HAP-1 (cell line): ENCODE measurements at regions not wholly inside any gene's neighbourhood (a gene's known extent, or its start where the extent isn't known, plus 50 kb on each side); places are given as distances from the start of the nearest gene placed in this dataset.
"Not testable (repeated sequence)": the region's sequence is repeated elsewhere in the genome, so short reads cannot be mapped to it uniquely, and the experiment has no call there.

Source experiments
- DNase-seq, 2 experiments: peaks; one replicate each; pipeline ENCODE4 v3.0.0-alpha.2; 2016 to 2020; ENCODE audit warnings: low spot score in 2 of 2
- H3K27me3 ChIP-seq: fragments of 250-450 bp; sonication (Bioruptor Pico); 2 replicates; pipeline ENCODE4 v1.5.1; 2020; ENCODE audit warnings: low read depth, mild to moderate bottlenecking, moderate library complexity
- H3K36me3 ChIP-seq: fragments of 250-450 bp; sonication (Bioruptor Pico); replicated peaks from 2 replicates; pipeline ENCODE4 v1.5.1; 2020; ENCODE audit warnings: mild to moderate bottlenecking
- H3K4me1 ChIP-seq: fragments of 250-450 bp; sonication (Bioruptor Pico); 2 replicates; pipeline ENCODE4 v1.5.1; 2020; ENCODE audit warnings: mild to moderate bottlenecking
- H3K4me3 ChIP-seq: fragments of 250-450 bp; sonication (Bioruptor Pico); 2 replicates; pipeline ENCODE4 v1.5.1; 2020; ENCODE audit warnings: mild to moderate bottlenecking, moderate library complexity
- H3K9me3 ChIP-seq: fragments of 250-450 bp; sonication (Bioruptor Pico); 2 replicates; pipeline ENCODE4 v1.5.1; 2020; ENCODE audit warnings: mild to moderate bottlenecking, moderate library complexity
- in situ Hi-C: fragments of 300-500 bp; cut with MboI; formaldehyde crosslinking; loops from 3 replicates; pipeline ENCODE4 v1.14.3; 2020; ENCODE audit warnings: low sequenced_read_pairs, inconsistent platforms, mixed read lengths

- H3K9me3 ChIP-seq, in situ Hi-C loops, H3K36me3 ChIP-seq, DNase-seq, H3K27me3 ChIP-seq, H3K4me1 ChIP-seq, H3K4me3 ChIP-seq: not testable (repeated sequence)
Measured at GRCh38 chr7:10533429-10533828, 440.2 kb upstream of the PHF14 start.

- Histone ChIP-seq H3K4me3 (no peak overlapping the region), H3K36me3 (no peaks in the 10 kb centered on the region), H3K9me3 (no peaks in the 10 kb centered on the region), H3K27me3 (no peaks in the 10 kb centered on the region), H3K4me1 (no peaks in the 10 kb centered on the region)
- in situ Hi-C loops, result no loop called here
- no peak for DNase-seq
Measured at GRCh38 chr7:10536561-10536960, 437.1 kb upstream of the PHF14 start.

GRCh38 chr7:10537764-10538163 lies 435.9 kb upstream of the PHF14 start:
- in situ Hi-C loops, result no loop called here
- Histone ChIP-seq H3K4me1 (no peaks in the 10 kb centered on the region), H3K4me3 (no peak overlapping the region), H3K36me3 (no peaks in the 10 kb centered on the region), H3K9me3 (no peaks in the 10 kb centered on the region), H3K27me3 (no peaks in the 10 kb centered on the region)
- DNase-seq, result no peak

- no peaks in the 10 kb centered on the region for H3K36me3 ChIP-seq
- no peak for DNase-seq
- H3K4me1 ChIP-seq, result no peaks in the 10 kb centered on the region
- in situ Hi-C loops, result no loop called here
- H3K4me3 ChIP-seq, result no peak overlapping the region
- no peaks in the 10 kb centered on the region for H3K27me3 ChIP-seq
- H3K9me3 ChIP-seq, result no peaks in the 10 kb centered on the region
Measured at GRCh38 chr7:10557375-10557774, 416.3 kb upstream of the PHF14 start.

- H3K9me3 ChIP-seq, result no peaks in the 10 kb centered on the region
- in situ Hi-C loops, result no loop called here
Measured at GRCh38 chr7:10560497-10560896, 413.2 kb upstream of the PHF14 start.

GRCh38 chr7:10568891-10569290 lies 404.8 kb upstream of the PHF14 start:
- Histone ChIP-seq H3K36me3 (no peaks in the 10 kb centered on the region), H3K27me3 (no peaks in the 10 kb centered on the region), H3K9me3 (no peaks in the 10 kb centered on the region), H3K4me1 (no peaks in the 10 kb centered on the region), H3K4me3 (no peak overlapping the region)
- DNase-seq, result no peak
- in situ Hi-C loops, result no loop called here

More at GRCh38 chr7:10560497-10560896, 413.2 kb upstream of the PHF14 start:
- DNase-seq, result no peak
- Histone ChIP-seq H3K27me3 (no peaks in the 10 kb centered on the region), H3K4me1 (no peaks in the 10 kb centered on the region), H3K36me3 (no peaks in the 10 kb centered on the region), H3K4me3 (no peak overlapping the region)

- H3K4me3 ChIP-seq, result no peak overlapping the region
- DNase-seq, result no peak
- no peaks in the 10 kb centered on the region for H3K27me3 ChIP-seq
- in situ Hi-C loops, result no loop called here
- no peaks in the 10 kb centered on the region for H3K4me1 ChIP-seq
- no peaks in the 10 kb centered on the region for H3K36me3 ChIP-seq
- no peaks in the 10 kb centered on the region for H3K9me3 ChIP-seq
Measured at GRCh38 chr7:10571759-10572158, 401.9 kb upstream of the PHF14 start.

- in situ Hi-C loops, result no loop called here
- no peaks in the 10 kb centered on the region for H3K36me3 ChIP-seq
Measured at GRCh38 chr7:10577866-10578374, 395.8 kb upstream of the PHF14 start.

GRCh38 chr7:10579561-10579960 lies 394.1 kb upstream of the PHF14 start:
- peak in 1 of 2 experiments; percentile 16 for DNase-seq
- no peak overlapping the region for H3K4me3 ChIP-seq
- no peaks in the 10 kb centered on the region for H3K36me3 ChIP-seq
- H3K9me3 ChIP-seq, result no peaks in the 10 kb centered on the region
- in situ Hi-C loops, result no loop called here
- H3K27me3 ChIP-seq, result no peaks in the 10 kb centered on the region
- no peaks in the 10 kb centered on the region for H3K4me1 ChIP-seq

More at GRCh38 chr7:10577866-10578374, 395.8 kb upstream of the PHF14 start:
- H3K27me3 ChIP-seq, result no peaks in the 10 kb centered on the region
- no peak overlapping the region for H3K4me3 ChIP-seq
- no peaks in the 10 kb centered on the region for H3K9me3 ChIP-seq
- no peaks in the 10 kb centered on the region for H3K4me1 ChIP-seq
- no peak for DNase-seq

GRCh38 chr7:10584886-10585285 lies 388.8 kb upstream of the PHF14 start:
- in situ Hi-C loops, result no loop called here
- Histone ChIP-seq H3K9me3 (no peaks in the 10 kb centered on the region), H3K4me1 (no peaks in the 10 kb centered on the region), H3K36me3 (no peaks in the 10 kb centered on the region), H3K4me3 (no peak overlapping the region), H3K27me3 (no peaks in the 10 kb centered on the region)
- DNase-seq, result no peak

- Histone ChIP-seq H3K4me3 (no peak overlapping the region), H3K9me3 (no peaks in the 10 kb centered on the region), H3K36me3 (no peaks in the 10 kb centered on the region), H3K4me1 (no peaks in the 10 kb centered on the region), H3K27me3 (no peaks in the 10 kb centered on the region)
- DNase-seq, result no peak
- in situ Hi-C loops, result no loop called here
Measured at GRCh38 chr7:10588084-10588483, 385.6 kb upstream of the PHF14 start.

GRCh38 chr7:10592604-10593003 lies 381.1 kb upstream of the PHF14 start:
- no peak for DNase-seq
- Histone ChIP-seq H3K4me1 (no peaks in the 10 kb centered on the region), H3K27me3 (no peaks in the 10 kb centered on the region), H3K4me3 (no peak overlapping the region), H3K9me3 (no peaks in the 10 kb centered on the region), H3K36me3 (no peaks in the 10 kb centered on the region)
- in situ Hi-C loops, result no loop called here

- in situ Hi-C loops, result no loop called here
- Histone ChIP-seq H3K9me3 (no peaks in the 10 kb centered on the region), H3K4me1 (no peaks in the 10 kb centered on the region), H3K4me3 (no peak overlapping the region), H3K36me3 (no peaks in the 10 kb centered on the region), H3K27me3 (no peaks in the 10 kb centered on the region)
- no peak for DNase-seq
Measured at GRCh38 chr7:10593080-10593479, 380.6 kb upstream of the PHF14 start.

- DNase-seq, result no peak
- no peak overlapping the region for H3K4me3 ChIP-seq
- H3K36me3 ChIP-seq, result no peaks in the 10 kb centered on the region
- in situ Hi-C loops, result no loop called here
- H3K27me3 ChIP-seq, result no peaks in the 10 kb centered on the region
- no peaks in the 10 kb centered on the region for H3K9me3 ChIP-seq
- H3K4me1 ChIP-seq, result no peaks in the 10 kb centered on the region
Measured at GRCh38 chr7:10596827-10597226, 376.8 kb upstream of the PHF14 start.

GRCh38 chr7:10604128-10604527 lies 369.5 kb upstream of the PHF14 start:
- no peaks in the 10 kb centered on the region for H3K9me3 ChIP-seq
- H3K27me3 ChIP-seq, result no peaks in the 10 kb centered on the region
- H3K4me3 ChIP-seq, result no peak overlapping the region
- DNase-seq, result no peak
- H3K4me1 ChIP-seq, result no peaks in the 10 kb centered on the region
- H3K36me3 ChIP-seq, result no peaks in the 10 kb centered on the region
- in situ Hi-C loops, result no loop called here
